MM.1S (cell line): ENCODE measurements at regions not wholly inside any gene's neighbourhood (a gene's known extent, or its start where the extent isn't known, plus 50 kb on each side); places are given as distances from the start of the nearest gene placed in this dataset.

Source experiments
- DNase-seq: peaks from one replicate; pipeline ENCODE4 v3.0.0-alpha.2; 2015
- H2AFZ ChIP-seq: fragments of 300-600 bp; sonication (generic); 2 replicates; pipeline ENCODE4 v1.6.0; 2016; ENCODE audit warnings: antibody characterized with exemption, low read length
- H3F3A ChIP-seq: fragments of 300-600 bp; sonication (generic); 2 replicates; pipeline ENCODE4 v1.6.1; 2016; ENCODE audit warnings: mild to moderate bottlenecking, antibody characterized with exemption, low read length, moderate library complexity, mixed read lengths; ENCODE audit not compliant: insufficient read depth
- H3K27ac ChIP-seq: fragments of 300-600 bp; sonication (generic); 2 replicates; pipeline ENCODE4 v1.5.1; 2016; ENCODE audit warnings: mild to moderate bottlenecking, low read length
- H3K27me3 ChIP-seq: fragments of 300-600 bp; sonication (generic); replicated peaks from 2 replicates; pipeline ENCODE4 v1.6.0; 2016; ENCODE audit warnings: low read length; ENCODE audit not compliant: insufficient read depth
- H3K36me3 ChIP-seq: fragments of 300-600 bp; sonication (generic); replicated peaks from 2 replicates; pipeline ENCODE4 v1.6.1; 2016; ENCODE audit warnings: mild to moderate bottlenecking, low read length, mixed read lengths; ENCODE audit not compliant: insufficient read depth
- H3K4me1 ChIP-seq: fragments of 300-600 bp; sonication (generic); 2 replicates; pipeline ENCODE4 v1.6.1; 2016; ENCODE audit warnings: low read length, mixed read lengths
- H3K4me2 ChIP-seq: fragments of 300-600 bp; sonication (generic); 2 replicates; pipeline ENCODE4 v1.6.0; 2016; ENCODE audit warnings: low read depth, low read length
- H3K4me3 ChIP-seq: fragments of 300-600 bp; sonication (generic); 2 replicates; pipeline ENCODE4 v1.5.1; 2016; ENCODE audit warnings: low read length, mixed read lengths
- H3K79me2 ChIP-seq: fragments of 300-600 bp; sonication (generic); 2 replicates; pipeline ENCODE4 v1.6.1; 2016; ENCODE audit warnings: mixed run types, low read length, mixed read lengths
- H3K9ac ChIP-seq: fragments of 300-600 bp; sonication (generic); 2 replicates; pipeline ENCODE4 v1.6.1; 2016; ENCODE audit warnings: low read length, mixed read lengths
- H3K9me2 ChIP-seq: fragments of 300-600 bp; sonication (generic); replicated peaks from 2 replicates; pipeline ENCODE4 v1.6.1; 2016; ENCODE audit warnings: mild to moderate bottlenecking, low read length, mixed read lengths; ENCODE audit not compliant: insufficient read depth
- H3K9me3 ChIP-seq: fragments of 300-600 bp; sonication (generic); replicated peaks from 2 replicates; pipeline ENCODE4 v1.6.1; 2016; ENCODE audit warnings: mild to moderate bottlenecking, low read length, mixed read lengths; ENCODE audit not compliant: insufficient read depth
- H4K20me1 ChIP-seq: fragments of 300-600 bp; sonication (generic); 2 replicates; pipeline ENCODE4 v1.6.1; 2016; ENCODE audit warnings: mild to moderate bottlenecking, low read length, moderate library complexity, mixed read lengths; ENCODE audit not compliant: insufficient read depth
- CTCF ChIP-seq: fragments of 300-600 bp; sonication (generic); IDR thresholded peaks from 2 replicates; pipeline ENCODE4 v1.5.1; 2016; ENCODE audit warnings: antibody characterized with exemption, low read length, mixed read lengths
- EZH2 ChIP-seq: fragments of 300-600 bp; sonication (generic); optimal IDR thresholded peaks from 2 replicates; pipeline ENCODE3; 2017; ENCODE audit warnings: low read depth, mild to moderate bottlenecking, antibody characterized with exemption, low read length, mixed read lengths
- EZH2phosphoT487 ChIP-seq: fragments of 300-600 bp; sonication (generic); IDR thresholded peaks from 2 replicates; pipeline ENCODE4 v1.6.1; 2018; ENCODE audit warnings: antibody characterized with exemption, low read length

- Histone ChIP-seq H3K4me3 (no peak overlapping the region), H3K79me2 (no peaks in the 10 kb centered on the region), H3K9ac (no peak overlapping the region), H4K20me1 (no peaks in the 10 kb centered on the region), H3K36me3 (no peaks in the 10 kb centered on the region), H3K9me2 (no peaks in the 10 kb centered on the region), H3K9me3 (no peaks in the 10 kb centered on the region), H2AFZ (no peak overlapping the region), H3K4me2 (no peak overlapping the region), H3K27ac (no peak overlapping the region), H3K4me1 (no peaks in the 10 kb centered on the region), H3F3A (no peaks in the 10 kb centered on the region), H3K27me3 (no peaks in the 10 kb centered on the region)
- DNase-seq = no peak
- no peak for TF ChIP-seq EZH2
- TF ChIP-seq CTCF = no peak
- TF ChIP-seq EZH2phosphoT487 = no peak
Measured at GRCh38 chr3:95449841-95450240, 1364.6 kb upstream of the EPHA6 start.

- Histone ChIP-seq H3K9ac (no peak overlapping the region), H3K27me3 (no peaks in the 10 kb centered on the region), H3K4me1 (no peaks in the 10 kb centered on the region), H3K9me2 (no peaks in the 10 kb centered on the region), H4K20me1 (no peaks in the 10 kb centered on the region), H2AFZ (no peak overlapping the region), H3K36me3 (no peaks in the 10 kb centered on the region), H3K27ac (no peak overlapping the region), H3K9me3 (no peaks in the 10 kb centered on the region), H3K4me3 (no peak overlapping the region), H3K4me2 (no peak overlapping the region), H3F3A (no peaks in the 10 kb centered on the region), H3K79me2 (no peaks in the 10 kb centered on the region)
- no peak for DNase-seq
- TF ChIP-seq CTCF (no peak), EZH2 (no peak), EZH2phosphoT487 (no peak)
Measured at GRCh38 chr3:95453242-95453641, 1361.2 kb upstream of the EPHA6 start.

GRCh38 chr3:95456835-95457234, 1357.6 kb upstream of the EPHA6 start:
- no peak for DNase-seq
- no peak overlapping the region for H3K4me2 ChIP-seq
- H3F3A ChIP-seq = no peaks in the 10 kb centered on the region
- H3K9me2 ChIP-seq = no peaks in the 10 kb centered on the region
- no peaks in the 10 kb centered on the region for H3K36me3 ChIP-seq
- H4K20me1 ChIP-seq = no peaks in the 10 kb centered on the region
- no peaks in the 10 kb centered on the region for H3K27me3 ChIP-seq
- no peak overlapping the region for H3K4me3 ChIP-seq
- H3K9ac ChIP-seq = no peak overlapping the region
- TF ChIP-seq CTCF (no peak), EZH2 (no peak), EZH2phosphoT487 (no peak)
- H2AFZ ChIP-seq = no peak overlapping the region
- no peak overlapping the region for H3K27ac ChIP-seq
- no peaks in the 10 kb centered on the region for H3K9me3 ChIP-seq
- no peaks in the 10 kb centered on the region for H3K79me2 ChIP-seq
- no peaks in the 10 kb centered on the region for H3K4me1 ChIP-seq
